Endothelial cell of umbilical vein (primary cell): ENCODE measurements at regions not wholly inside any gene's neighbourhood (a gene's known extent, or its start where the extent isn't known, plus 50 kb on each side); places are given as distances from the start of the nearest gene placed in this dataset.

Experiments
- BruUV-seq: library from RNA; stranded (reverse); fragments of 400-500 nt; replicated peaks from 2 replicates; lab custom pipeline; 2021; lab: Mats Ljungman, UMichigan
- CTCF ChIA-PET: fragments of 300-600, 350-600 bp; sonication (Branson Sonifier 250); formaldehyde crosslinking; loops from one replicate; lab custom pipeline; 2021; ENCODE audit warnings: antibody characterized with exemption, inconsistent platforms; lab: Charles Lee
- POLR2A ChIA-PET: fragments of 300-600, 350-600 bp; sonication (Branson Sonifier 250); formaldehyde crosslinking; loops from one replicate; lab custom pipeline; 2021; ENCODE audit warnings: antibody characterized with exemption, inconsistent platforms; lab: Charles Lee
- DNase-seq: peaks from one replicate; pipeline ENCODE4 v3.0.0-alpha.2; 2011; ENCODE audit warnings: low read depth, low spot score
- FAIRE-seq: peaks from 2 replicates; lab custom pipeline; 2011; peaks lifted over from hg19 to GRCh38; lab: Jason Lieb, UNC
- H2AFZ ChIP-seq: 2 replicates; pipeline ENCODE4 v1.6.0; 2012; ENCODE audit warnings: low read depth, low read length, control low read depth, inconsistent platforms
- H3K27ac ChIP-seq: 2 replicates; pipeline ENCODE4 v1.5.1; 2011; ENCODE audit warnings: low read depth, mild to moderate bottlenecking, control low read depth, low read length, moderate library complexity; ENCODE audit not compliant: insufficient read depth
- H3K27me3 ChIP-seq, 2 experiments: 2 replicates each; pipeline versions ENCODE4 v1.6.0 to v1.6.1; 2011; ENCODE audit warnings: low read length in 2 of 2, mixed read lengths in 1 of 2; ENCODE audit not compliant: control insufficient read depth in 2 of 2, insufficient read depth in 2 of 2
- H3K36me3 ChIP-seq, 2 experiments: 2 replicates in 1 of 2; 3 replicates in 1 of 2; pipeline ENCODE4 v1.5.1; 2011; ENCODE audit warnings: low read length in 2 of 2, mild to moderate bottlenecking in 1 of 2, moderate library complexity in 1 of 2; ENCODE audit not compliant: control insufficient read depth in 2 of 2, insufficient read depth in 2 of 2; ENCODE audit errors: extremely low read depth in 1 of 2
- H3K4me1 ChIP-seq: 3 replicates; pipeline ENCODE4 v1.5.1; 2011; ENCODE audit warnings: mild to moderate bottlenecking, low read length; ENCODE audit not compliant: control insufficient read depth, insufficient read depth; ENCODE audit errors: extremely low read depth
- H3K4me2 ChIP-seq: 2 replicates; pipeline ENCODE4 v1.6.1; 2011; ENCODE audit warnings: low read length, control low read depth, mixed read lengths; ENCODE audit not compliant: insufficient read depth
- H3K4me3 ChIP-seq, 3 experiments: fragments of 200-600 bp in 1 of 3; sonication (generic), shearing (Covaris generic) in 1 of 3; replicated peaks in 1 of 3; 2 replicates each; pipeline ENCODE4 v1.5.1; 2011 to 2016; ENCODE audit warnings: control low read depth in 3 of 3, low read length in 3 of 3, mild to moderate bottlenecking in 2 of 3, inconsistent platforms in 1 of 3, low read depth in 1 of 3, moderate library complexity in 1 of 3; ENCODE audit not compliant: insufficient read depth in 1 of 3
- H3K79me2 ChIP-seq: 2 replicates; pipeline ENCODE4 v1.6.0; 2012; ENCODE audit warnings: low read length, inconsistent platforms; ENCODE audit not compliant: control insufficient read depth, insufficient read depth
- H3K9ac ChIP-seq: replicated peaks from 2 replicates; pipeline ENCODE3; 2011; ENCODE audit warnings: low read length, control low read depth; ENCODE audit not compliant: insufficient read depth; ENCODE audit errors: extremely low read depth
- H3K9me1 ChIP-seq: replicated peaks from 3 replicates; pipeline ENCODE4 v1.6.0; 2011; ENCODE audit warnings: mild to moderate bottlenecking, low read length; ENCODE audit not compliant: control insufficient read depth, insufficient read depth; ENCODE audit errors: extremely low read depth
- H3K9me3 ChIP-seq: replicated peaks from 2 replicates; pipeline ENCODE4 v1.5.1; 2012; ENCODE audit warnings: low read length, inconsistent platforms; ENCODE audit not compliant: control insufficient read depth, insufficient read depth
- H4K20me1 ChIP-seq: replicated peaks from 2 replicates; pipeline ENCODE3; 2011; ENCODE audit warnings: mild to moderate bottlenecking, low read length; ENCODE audit not compliant: control insufficient read depth, insufficient read depth; ENCODE audit errors: extremely low read depth
- EZH2 ChIP-seq: IDR thresholded peaks from 2 replicates; pipeline ENCODE4 v1.6.1; 2012; ENCODE audit warnings: borderline replicate concordance, low read depth, mild to moderate bottlenecking, moderate library complexity, low read length, inconsistent platforms; ENCODE audit not compliant: severe bottlenecking
- FOS ChIP-seq: IDR thresholded peaks from 2 replicates; pipeline ENCODE4 v1.6.1; 2011; ENCODE audit warnings: mild to moderate bottlenecking, low read length, moderate library complexity, borderline replicate concordance; ENCODE audit not compliant: insufficient read depth
- GATA2 ChIP-seq: IDR thresholded peaks from 2 replicates; pipeline ENCODE4 v1.7.0; 2011; ENCODE audit warnings: low read depth, mild to moderate bottlenecking, moderate library complexity, mixed read lengths, low read length; ENCODE audit not compliant: insufficient read length, insufficient read depth
- JUN ChIP-seq: IDR thresholded peaks from 2 replicates; pipeline ENCODE4 v1.6.1; 2011; ENCODE audit warnings: borderline replicate concordance, low read depth; ENCODE audit not compliant: insufficient read length, insufficient read depth
- MAX ChIP-seq: IDR thresholded peaks from 2 replicates; pipeline ENCODE4 v1.6.1; 2011; ENCODE audit not compliant: insufficient read depth, insufficient read length
- MYC ChIP-seq: IDR thresholded peaks from one replicate; pipeline ENCODE4 v1.6.1; 2011; ENCODE audit warnings: mild to moderate bottlenecking, low read depth, low read length
- POLR2A ChIP-seq: IDR thresholded peaks from 2 replicates; pipeline ENCODE4 v1.6.1; 2012; ENCODE audit warnings: low read depth, mild to moderate bottlenecking, control low read depth, low read length
- POLR2AphosphoS5 ChIP-seq: IDR thresholded peaks from 2 replicates; pipeline ENCODE4 v1.6.1; 2012; ENCODE audit warnings: low read depth, mild to moderate bottlenecking, control low read depth, low read length, moderate library complexity; ENCODE audit not compliant: insufficient read depth
- dilution Hi-C: fragments of 300-500 bp; cut with MboI; formaldehyde crosslinking; loops from one replicate; pipeline ENCODE4 v1.15.0; 2019; ENCODE audit warnings: low sequenced_read_pairs; ENCODE audit not compliant: extremely low pct_ligation_motif_present
- intact Hi-C: fragments of 100-400 bp; cut with micrococcal nuclease; formaldehyde crosslinking; loops from one replicate; pipeline ENCODE4 v1.10.0; 2022
- TF ChIP-seq, protein P1 (sequence below), 2 donors: IDR thresholded peaks; 1 replicate in 1 of 2; 2 replicates in 1 of 2; pipeline ENCODE4 v1.5.1; 2011; ENCODE audit warnings: low read length in 2 of 2, mild to moderate bottlenecking in 2 of 2, moderate library complexity in 2 of 2, control low read depth in 1 of 2, inconsistent platforms in 1 of 2, low read depth in 1 of 2; ENCODE audit not compliant: insufficient read depth in 1 of 2; ENCODE audit errors: extremely low read depth in 1 of 2

DNA sequence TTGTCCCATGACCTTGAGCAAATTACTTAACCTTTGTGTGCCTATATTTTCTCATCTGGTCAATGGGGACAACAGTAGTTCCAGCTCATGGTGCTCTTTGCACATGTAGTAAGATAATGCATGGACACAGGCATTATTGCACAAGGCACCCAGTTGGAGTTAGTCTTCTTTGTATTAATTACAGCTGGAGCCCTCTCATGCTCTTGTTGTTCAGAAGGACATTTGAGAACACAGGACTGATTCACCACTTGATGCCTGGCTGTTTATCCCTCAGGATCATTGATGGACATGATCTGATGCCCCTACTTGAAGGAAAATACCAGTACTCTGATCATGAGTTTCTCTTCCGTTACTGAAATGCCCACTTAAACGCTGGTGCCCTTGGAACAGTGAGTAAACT lies 1068.6 kb downstream of the NLGN4Y start:
- FAIRE-seq (no peak), DNase-seq (no peak)
- Histone ChIP-seq H3K9ac (no peak overlapping the region), H3K9me3 (no peaks in the 10 kb centered on the region), H3K79me2 (no peaks in the 10 kb centered on the region), H3K4me3 (no peak overlapping the region), H2AFZ (no peak overlapping the region), H3K9me1 (no peaks in the 10 kb centered on the region), H3K27ac (no peak overlapping the region), H3K27me3 (no peaks in the 10 kb centered on the region), H3K4me2 (no peak overlapping the region), H3K4me1 (no peaks in the 10 kb centered on the region), H4K20me1 (no peaks in the 10 kb centered on the region), H3K36me3 (no peaks in the 10 kb centered on the region)
- dilution Hi-C loops: no loop called here
- POLR2A ChIA-PET: no interaction called here
- CTCF ChIA-PET: no interaction called here
- TF ChIP-seq FOS: no peak
- TF ChIP-seq GATA2: no peak
- TF ChIP-seq EZH2: no peak
- TF ChIP-seq, protein P1, sequence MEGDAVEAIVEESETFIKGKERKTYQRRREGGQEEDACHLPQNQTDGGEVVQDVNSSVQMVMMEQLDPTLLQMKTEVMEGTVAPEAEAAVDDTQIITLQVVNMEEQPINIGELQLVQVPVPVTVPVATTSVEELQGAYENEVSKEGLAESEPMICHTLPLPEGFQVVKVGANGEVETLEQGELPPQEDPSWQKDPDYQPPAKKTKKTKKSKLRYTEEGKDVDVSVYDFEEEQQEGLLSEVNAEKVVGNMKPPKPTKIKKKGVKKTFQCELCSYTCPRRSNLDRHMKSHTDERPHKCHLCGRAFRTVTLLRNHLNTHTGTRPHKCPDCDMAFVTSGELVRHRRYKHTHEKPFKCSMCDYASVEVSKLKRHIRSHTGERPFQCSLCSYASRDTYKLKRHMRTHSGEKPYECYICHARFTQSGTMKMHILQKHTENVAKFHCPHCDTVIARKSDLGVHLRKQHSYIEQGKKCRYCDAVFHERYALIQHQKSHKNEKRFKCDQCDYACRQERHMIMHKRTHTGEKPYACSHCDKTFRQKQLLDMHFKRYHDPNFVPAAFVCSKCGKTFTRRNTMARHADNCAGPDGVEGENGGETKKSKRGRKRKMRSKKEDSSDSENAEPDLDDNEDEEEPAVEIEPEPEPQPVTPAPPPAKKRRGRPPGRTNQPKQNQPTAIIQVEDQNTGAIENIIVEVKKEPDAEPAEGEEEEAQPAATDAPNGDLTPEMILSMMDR (IDR thresholded peaks at IDR 0.05; ENCODE audit: extremely low read depth in 1 of 2, insufficient read depth in 1 of 2, low read depth in 1 of 2, low read length in 2 of 2): no peak
- no peak for TF ChIP-seq MAX
- TF ChIP-seq JUN: no peak
- TF ChIP-seq POLR2A: no peak
- no peak for TF ChIP-seq POLR2AphosphoS5
- TF ChIP-seq MYC: no peak
- no TSS peak for BruUV-seq
- intact Hi-C loops: no loop called here
